ENCODE measurements at regions not wholly inside any gene's neighbourhood (a gene's known extent, or its start where the extent isn't known, plus 50 kb on each side); places are given as distances from the start of the nearest gene placed in this dataset.

GRCh38 chr1:115577513-115577912 lies 64.3 kb upstream of the VANGL1 start:
- DNase-seq, result no peak

DNA sequence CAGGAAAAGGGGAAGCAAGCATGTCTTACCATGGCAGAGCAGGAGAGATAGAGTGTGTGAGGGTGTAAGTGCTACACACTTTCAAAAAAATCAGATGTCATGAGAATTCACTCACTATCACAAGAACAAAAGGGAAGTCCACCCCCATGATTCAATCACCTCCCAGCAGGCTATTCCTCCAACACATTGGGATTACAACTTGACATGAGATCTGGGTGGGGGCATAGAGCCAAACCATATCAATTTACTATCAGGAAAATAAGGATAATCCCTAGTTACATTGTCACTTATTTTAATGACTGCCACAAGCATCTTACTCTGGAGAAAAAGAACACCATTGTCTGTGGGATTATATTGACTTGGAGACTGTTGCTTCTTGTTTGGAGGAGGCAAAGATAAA lies 66.1 kb upstream of the VANGL1 start:
- DNase-seq, result no peak

DNA sequence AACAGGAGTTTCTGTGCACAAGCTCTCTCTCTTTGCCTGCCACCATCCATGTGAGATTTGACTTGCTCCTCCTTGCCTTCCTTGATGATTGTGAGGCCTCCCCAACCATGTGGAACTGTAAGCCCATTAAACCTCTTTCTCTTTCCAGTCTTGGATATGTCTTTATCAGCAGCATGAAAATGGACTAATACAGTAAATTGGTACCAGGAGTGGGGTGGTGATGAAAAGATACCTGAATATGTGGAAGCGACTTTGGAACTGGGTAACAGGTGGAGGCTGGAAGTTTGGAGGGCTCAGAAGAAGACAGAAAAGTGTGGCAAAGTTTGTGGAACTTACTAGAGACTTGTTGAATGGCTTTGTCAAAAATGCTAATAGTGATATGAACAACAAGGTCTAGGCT lies 69.1 kb upstream of the VANGL1 start:
- no peak for DNase-seq

GRCh38 chr1:115567431-115567830 lies 74.3 kb upstream of the VANGL1 start:
- DNase-seq, result no peak

DNA sequence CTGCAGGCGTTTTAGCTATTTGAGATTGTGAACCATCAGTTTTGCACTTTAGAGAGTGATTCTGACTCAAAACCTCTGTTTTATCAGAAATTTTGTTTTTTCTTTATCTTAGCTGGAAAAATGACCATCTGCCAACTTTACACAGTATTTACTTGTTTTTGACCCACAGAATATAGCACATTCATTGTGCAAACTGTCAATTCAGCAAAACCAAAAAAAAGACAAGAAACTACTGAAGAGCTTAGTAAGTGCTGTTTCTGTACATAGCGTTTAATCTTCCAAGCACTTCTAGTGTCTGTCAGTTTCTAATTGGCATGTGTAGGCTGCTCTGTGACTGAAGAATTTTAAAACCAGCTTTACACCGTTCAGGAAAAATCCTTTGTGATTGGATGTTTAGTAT lies 76.0 kb upstream of the VANGL1 start:
- no peak for DNase-seq

GRCh38 chr1:115565353-115565752 lies 76.4 kb upstream of the VANGL1 start:
- DNase-seq, result no peak

GRCh38 chr1:115564201-115564600 lies 77.6 kb upstream of the VANGL1 start:
- no peak for DNase-seq

DNA sequence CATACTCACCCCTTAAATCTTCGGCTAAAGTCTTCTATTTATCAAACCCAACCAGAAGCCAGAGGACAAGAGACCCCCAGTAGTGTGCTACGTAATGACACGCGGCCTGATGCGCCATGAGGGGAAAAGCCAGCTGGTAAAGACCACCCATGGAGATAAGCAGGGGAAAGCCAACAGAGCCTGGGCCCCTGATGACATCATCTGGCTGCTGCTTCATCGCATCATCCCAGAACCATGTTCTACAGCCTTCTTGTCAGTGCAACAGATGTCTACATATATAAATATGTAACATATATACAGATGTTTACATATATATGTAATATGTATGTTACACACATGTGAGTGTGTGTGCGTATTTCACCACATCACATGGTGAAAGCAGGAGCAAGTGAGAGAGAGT lies 81.7 kb upstream of the VANGL1 start:
- DNase-seq, result no peak

GRCh38 chr1:115558275-115558674 lies 83.5 kb upstream of the VANGL1 start:
- no peak for DNase-seq

DNA sequence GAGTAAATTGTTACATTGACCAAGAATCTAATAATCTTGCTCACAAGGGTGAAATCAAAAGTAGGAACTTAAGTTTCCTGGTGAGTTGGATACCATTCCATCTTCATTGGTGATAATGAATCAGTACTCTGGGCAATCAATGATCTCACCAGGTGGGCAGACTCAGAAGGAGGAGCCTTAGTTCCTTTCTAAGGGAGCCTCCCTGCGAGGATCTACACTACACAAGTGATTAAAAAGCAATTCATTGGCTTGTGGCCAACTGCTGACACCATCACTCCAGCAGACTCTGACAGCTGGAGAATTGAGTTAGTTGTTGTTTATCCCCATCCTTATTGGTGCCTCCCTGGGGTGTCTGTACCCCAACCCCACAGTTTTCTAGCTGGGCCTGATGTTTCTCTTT lies 84.1 kb upstream of the VANGL1 start:
- no peak for DNase-seq

DNA sequence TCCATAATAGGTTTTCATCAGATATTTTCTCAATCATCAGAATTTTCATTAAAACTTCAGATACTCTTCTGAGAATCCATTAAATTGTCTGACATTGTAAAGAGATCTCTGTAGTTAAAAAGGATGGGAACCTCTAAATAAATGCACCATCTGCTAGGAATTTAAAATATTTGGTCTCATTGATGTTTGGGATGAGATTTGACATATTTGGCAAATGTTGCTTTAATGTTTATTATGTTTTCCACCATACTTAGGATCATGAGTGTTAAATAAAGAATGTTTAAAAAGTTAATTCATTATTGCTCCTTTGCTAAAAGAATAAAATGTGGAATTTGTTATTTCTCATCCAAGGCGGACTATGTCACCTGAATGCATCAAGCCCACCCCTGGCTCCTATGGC lies 85.5 kb upstream of the VANGL1 start:
- DNase-seq, result no peak

DNA sequence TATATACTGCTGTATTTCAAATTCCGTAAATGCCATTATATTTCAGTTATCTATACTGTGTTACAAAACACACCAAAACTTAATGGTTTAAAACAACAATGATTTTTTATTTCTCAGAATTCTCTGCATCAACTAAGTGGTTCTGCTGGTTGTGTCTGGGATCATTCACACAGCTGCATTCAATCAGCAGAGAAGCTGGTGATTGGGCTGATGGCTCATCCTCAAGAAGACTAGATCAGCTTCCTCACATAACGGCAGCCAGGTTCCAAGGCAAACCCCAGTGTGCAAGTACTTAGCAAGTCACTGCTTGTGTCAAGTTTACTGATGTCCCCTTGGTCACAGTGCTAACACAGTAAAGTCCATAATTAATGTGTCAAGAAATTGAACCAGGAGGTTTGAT lies 86.3 kb upstream of the VANGL1 start:
- no peak for DNase-seq

GRCh38 chr1:115547696-115548095 lies 94.1 kb upstream of the VANGL1 start:
- no peak for DNase-seq

DNA sequence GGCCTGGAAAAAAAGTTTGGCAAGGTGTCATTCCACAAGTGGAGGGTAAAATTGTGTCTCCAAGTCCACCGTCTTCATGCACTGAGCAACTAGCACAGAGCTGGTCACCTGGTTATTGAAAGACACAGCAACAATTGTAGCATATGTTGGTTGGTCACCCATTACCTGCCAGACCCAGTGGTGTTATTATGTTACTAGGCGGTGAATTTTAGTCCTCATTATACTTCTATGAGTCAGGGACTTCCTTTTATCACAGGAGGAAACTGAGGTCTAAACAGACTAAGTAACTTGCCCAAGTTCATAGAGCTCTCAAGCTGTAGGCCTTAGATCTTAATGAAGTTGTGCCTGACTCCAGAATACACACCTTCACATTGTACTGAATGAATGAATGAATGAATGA lies 94.9 kb upstream of the VANGL1 start:
- DNase-seq, result no peak

DNA sequence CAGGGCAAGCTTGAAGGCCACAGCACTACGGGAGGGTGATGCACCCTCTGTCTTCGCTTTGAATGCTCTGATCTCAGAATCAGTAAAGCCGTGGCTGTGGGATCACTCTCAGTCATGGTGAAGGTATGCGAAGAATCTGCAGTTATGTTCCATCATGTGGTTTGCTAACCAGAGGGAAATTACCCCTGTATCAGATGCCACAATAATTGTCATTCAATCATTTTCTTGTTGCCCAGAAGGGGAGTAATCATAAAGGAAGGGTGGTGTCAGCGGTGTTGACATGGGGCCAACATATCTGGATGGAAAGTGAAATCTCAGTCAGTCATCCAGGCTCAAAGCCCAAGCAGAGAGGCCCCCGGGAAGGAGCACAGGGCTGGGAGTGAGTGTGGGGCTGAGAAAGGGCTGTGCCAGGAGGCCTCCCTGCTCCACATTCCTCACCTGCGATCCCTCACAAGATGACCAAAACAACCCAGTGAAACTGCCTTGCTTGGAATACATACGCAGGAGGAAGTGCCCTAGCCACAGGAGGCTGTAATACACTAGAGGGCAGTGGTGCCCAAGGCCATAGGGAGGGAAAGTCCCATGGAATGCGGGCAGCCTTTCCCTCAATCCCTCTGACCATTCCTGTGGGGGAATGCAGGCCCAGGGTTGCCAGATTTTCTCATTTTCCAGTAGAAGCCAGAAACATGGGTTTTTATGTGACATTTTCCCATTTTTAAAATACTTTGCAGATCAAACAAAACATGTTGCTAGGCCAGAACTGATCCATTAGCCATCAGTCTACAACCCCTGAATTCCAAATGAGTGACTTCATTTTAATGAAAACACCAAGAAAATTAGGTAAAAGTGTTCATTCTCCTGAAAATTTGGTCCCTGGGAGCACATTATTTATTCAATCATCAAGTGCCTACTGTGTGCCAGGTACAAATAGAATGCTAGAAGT lies 95.7 kb upstream of the VANGL1 start:
- no peak for DNase-seq

DNA sequence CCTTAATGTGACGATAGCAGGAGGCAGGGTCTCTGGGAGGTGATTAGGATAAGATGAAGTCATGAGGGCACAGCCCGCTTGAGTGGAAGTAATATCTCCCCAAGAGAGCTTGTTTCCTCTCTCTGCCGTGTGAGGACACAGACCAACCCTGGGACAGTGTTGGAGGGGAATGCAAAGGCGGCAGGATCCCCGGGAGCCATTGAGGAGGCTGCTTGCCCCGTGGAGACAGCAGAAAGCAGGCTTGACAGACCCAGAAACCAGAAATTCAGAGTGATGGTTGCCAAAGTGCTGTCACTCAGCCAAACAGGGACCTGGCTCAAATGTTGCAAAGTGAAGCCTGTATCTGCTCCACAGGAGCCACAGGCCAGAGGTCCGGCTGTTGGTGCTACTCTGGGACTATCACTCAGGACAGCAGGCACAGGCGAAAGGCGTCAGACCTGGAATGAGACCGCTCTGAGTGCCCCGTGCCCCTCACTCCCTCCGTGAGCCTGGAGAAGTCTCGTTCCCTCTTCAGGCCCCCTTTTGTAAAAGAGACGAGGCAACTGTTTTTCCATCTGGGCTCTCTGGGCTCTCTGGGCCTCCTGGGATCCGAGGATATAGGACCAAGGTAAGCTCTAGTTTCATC lies 96.6 kb upstream of the VANGL1 start:
- DNase-seq, result no peak

- DNase-seq, result no peak
Observed at GRCh38 chr1:115544131-115544530, 97.6 kb upstream of the VANGL1 start.

DNA sequence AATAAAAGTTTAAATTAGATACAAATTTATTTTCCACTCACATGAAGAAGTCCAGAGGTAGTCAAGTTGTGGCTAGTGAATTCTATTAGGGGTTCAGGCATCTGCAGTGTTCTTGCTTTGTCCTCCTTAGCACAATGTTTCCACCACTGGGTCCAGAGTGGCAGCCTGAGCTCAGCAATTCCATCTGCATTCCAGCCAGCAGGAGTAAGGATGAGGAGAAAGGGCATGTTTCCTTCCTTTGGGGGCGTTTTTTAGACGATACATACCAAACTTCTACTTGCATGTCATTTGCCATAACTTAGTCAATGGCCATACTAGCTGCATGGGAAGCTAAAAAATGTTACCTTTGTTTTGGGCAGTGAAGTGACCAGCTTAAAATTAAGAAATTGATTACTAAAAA lies 98.5 kb upstream of the VANGL1 start:
- no peak for DNase-seq

DNA sequence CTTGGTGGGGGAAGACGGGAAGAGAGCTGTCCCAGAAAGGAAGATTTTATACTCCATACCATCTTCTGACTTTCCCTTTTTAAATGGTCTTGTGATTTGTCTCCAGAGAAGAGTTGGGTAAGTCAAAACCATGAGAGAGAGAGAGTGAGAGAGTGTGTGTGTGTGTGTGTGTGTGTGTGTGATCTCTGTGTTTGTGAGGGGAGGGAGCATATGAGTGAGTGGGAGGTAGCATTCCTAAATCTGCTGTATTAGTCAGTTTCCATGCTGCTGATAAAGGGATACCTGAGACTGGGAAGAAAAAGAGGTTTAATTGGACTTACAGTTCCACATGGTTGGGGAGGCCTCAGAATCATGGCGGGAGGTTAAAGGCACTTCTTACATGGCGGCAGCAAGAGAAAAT lies 102.0 kb upstream of the VANGL1 start:
- DNase-seq, result no peak

DNA sequence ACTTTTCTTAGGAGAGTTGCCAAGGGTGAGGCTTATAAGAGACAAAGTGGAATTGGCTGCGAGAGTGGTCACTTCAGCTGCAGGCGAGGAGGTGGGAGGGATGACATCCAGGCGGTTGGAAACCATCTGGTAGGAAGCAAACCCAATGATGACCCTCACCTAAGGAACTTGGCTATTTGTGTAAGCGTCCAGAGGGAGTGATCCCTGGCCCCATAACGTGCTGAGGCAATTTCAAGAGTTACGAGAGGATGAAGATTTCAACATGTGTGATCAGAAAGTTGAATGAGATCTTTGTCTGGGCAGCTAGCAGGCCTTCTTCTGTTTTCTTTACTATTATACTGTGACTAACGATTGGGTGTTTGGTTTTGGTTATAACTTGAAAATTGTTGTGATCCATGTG lies 102.7 kb upstream of the VANGL1 start:
- DNase-seq, result no peak

DNA sequence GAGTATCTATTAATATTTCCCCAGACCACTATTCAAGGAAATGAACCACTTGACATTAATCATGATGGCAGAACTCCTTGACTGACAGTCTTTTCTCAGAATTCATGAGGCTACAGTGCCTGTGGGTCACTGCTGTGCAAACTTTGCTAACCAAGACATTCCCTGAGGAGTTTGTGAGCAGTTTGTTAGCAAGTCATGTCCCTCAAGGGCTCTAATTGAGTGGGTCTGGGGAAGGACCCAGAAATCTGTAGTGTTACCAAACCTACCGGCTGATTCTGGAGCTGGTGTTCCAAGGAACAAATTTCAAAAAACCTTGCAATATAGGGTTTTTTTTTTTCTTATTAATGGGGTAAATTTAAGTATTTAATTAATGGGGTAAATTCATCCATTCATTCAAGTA lies 103.2 kb upstream of the VANGL1 start:
- no peak for DNase-seq

- DNase-seq, result no peak
Observed at GRCh38 chr1:115537415-115537814, 104.4 kb upstream of the VANGL1 start.

DNA sequence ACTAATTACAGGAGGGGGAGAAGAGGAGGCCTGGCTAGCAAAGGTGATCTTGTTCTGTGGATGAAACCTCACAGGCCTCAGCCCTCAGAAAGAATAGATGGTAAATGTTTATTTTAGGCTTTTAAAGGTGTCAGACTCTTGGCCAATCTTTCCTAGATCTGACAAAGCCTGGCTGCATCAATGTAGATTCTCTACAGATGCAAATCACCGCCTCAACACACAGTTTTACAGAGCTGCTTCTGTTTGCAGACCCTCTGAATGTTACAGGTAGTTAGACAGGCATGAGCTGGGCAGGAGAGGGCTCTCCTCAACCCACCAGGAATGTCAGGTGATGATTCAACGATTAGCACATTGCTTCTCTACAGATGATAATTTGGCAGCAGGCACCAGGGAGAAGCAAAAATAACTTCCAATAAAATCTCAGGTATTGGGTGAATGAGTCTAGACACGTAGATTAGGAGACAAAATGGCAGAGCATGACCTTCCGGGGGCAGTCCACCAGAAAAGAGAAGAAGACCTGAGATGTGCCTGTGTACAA lies 105.4 kb upstream of the VANGL1 start:
- DNase-seq, result no peak

- no peak for DNase-seq
Observed at GRCh38 chr1:115534106-115534505, 107.7 kb upstream of the VANGL1 start.
